ENCODE measurements at regions not wholly inside any gene's neighbourhood (a gene's known extent, or its start where the extent isn't known, plus 50 kb on each side); places are given as distances from the start of the nearest gene placed in this dataset.
A peak's percentile ranks its signal among the peaks of the same experiment; 100 is the strongest.

DNA sequence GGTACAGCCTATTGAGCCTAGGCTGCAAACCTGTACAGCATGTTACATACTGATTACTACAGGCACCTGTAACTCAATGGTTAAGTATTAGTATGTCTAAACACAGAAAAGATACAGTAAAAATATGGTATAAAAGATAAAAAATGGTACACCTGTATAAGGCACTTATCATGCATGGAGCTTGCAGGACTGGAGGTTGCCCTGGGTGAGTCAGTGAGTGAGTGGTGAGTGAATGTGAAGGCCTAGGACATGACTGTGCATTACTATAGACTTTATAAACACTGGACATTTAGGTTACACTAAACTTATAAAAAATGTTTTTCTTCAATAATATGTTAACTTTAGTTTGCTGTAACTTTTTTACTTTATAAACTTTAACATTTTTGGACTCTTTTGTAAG, 171.3 kb downstream of the SLC28A3 start (continued):
- TF ChIP-seq ZNF512 (CRISPR knock-in tag; IDR thresholded peaks at IDR 0.05; ENCODE audit: borderline replicate concordance) (no peak), ZNF416 (CRISPR knock-in tag; IDR thresholded peaks at IDR 0.05) (no peak), ZNF423 (CRISPR knock-in tag; IDR thresholded peaks at IDR 0.05) (no peak), FOXP1 (CRISPR knock-in tag; IDR thresholded peaks at IDR 0.05; ENCODE audit: borderline replicate concordance) (no peak), ZNF232 (CRISPR knock-in tag; IDR thresholded peaks at IDR 0.05) (no peak), ZNF317 (CRISPR knock-in tag; IDR thresholded peaks at IDR 0.05; ENCODE audit: borderline replicate concordance, low read depth) (no peak), ZNF396 (CRISPR knock-in tag; IDR thresholded peaks at IDR 0.05; ENCODE audit: borderline replicate concordance) (no peak), ESRRA (CRISPR knock-in tag; IDR thresholded peaks at IDR 0.05; ENCODE audit: borderline replicate concordance) (no peak)
- TF ChIP-seq, protein P1, sequence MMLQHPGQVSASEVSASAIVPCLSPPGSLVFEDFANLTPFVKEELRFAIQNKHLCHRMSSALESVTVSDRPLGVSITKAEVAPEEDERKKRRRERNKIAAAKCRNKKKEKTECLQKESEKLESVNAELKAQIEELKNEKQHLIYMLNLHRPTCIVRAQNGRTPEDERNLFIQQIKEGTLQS (CRISPR knock-in tag; conservative IDR thresholded peaks at IDR 0.05), result no peak
- TF ChIP-seq, protein P2, sequence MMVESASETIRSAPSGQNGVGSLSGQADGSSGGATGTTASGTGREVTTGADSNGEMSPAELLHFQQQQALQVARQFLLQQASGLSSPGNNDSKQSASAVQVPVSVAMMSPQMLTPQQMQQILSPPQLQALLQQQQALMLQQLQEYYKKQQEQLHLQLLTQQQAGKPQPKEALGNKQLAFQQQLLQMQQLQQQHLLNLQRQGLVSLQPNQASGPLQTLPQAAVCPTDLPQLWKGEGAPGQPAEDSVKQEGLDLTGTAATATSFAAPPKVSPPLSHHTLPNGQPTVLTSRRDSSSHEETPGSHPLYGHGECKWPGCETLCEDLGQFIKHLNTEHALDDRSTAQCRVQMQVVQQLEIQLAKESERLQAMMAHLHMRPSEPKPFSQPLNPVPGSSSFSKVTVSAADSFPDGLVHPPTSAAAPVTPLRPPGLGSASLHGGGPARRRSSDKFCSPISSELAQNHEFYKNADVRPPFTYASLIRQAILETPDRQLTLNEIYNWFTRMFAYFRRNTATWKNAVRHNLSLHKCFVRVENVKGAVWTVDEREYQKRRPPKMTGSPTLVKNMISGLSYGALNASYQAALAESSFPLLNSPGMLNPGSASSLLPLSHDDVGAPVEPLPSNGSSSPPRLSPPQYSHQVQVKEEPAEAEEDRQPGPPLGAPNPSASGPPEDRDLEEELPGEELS (CRISPR knock-in tag; IDR thresholded peaks at IDR 0.05), result no peak

GRCh38 chr9:84170521-84171141, 169.9 kb downstream of the SLC28A3 start:
- ChIA-PET CTCF (no interaction called here), POLR2A (no interaction called here)
- H3K4me3 Mint-ChIP-seq, result no peak overlapping the region
- no peaks in the 10 kb centered on the region for H3K36me3 Mint-ChIP-seq
- no peaks in the 10 kb centered on the region for H3K9me3 Mint-ChIP-seq
- no peaks in the 10 kb centered on the region for H3K27me3 Mint-ChIP-seq (ENCODE audit: low read depth)
- DNase-seq (ENCODE audit: low spot score) (peak; percentile 22), ATAC-seq (peak; percentile 75)
- peaks cover 11% of the 10 kb centered on the region for H3K4me1 Mint-ChIP-seq
- TF ChIP-seq ZNF121 (CRISPR knock-in tag; IDR thresholded peaks at IDR 0.05) (no peak), ZNF138 (CRISPR knock-in tag; conservative IDR thresholded peaks at IDR 0.05) (no peak), ATF6 (CRISPR knock-in tag; IDR thresholded peaks at IDR 0.05) (no peak), CDX4 (CRISPR knock-in tag; IDR thresholded peaks at IDR 0.05; ENCODE audit: borderline replicate concordance) (no peak), ZNF317 (CRISPR knock-in tag; IDR thresholded peaks at IDR 0.05; ENCODE audit: borderline replicate concordance, low read depth) (no peak), CBFB (CRISPR knock-in tag; IDR thresholded peaks at IDR 0.05; ENCODE audit: low read depth) (no peak)
- TF ChIP-seq, protein P3, sequence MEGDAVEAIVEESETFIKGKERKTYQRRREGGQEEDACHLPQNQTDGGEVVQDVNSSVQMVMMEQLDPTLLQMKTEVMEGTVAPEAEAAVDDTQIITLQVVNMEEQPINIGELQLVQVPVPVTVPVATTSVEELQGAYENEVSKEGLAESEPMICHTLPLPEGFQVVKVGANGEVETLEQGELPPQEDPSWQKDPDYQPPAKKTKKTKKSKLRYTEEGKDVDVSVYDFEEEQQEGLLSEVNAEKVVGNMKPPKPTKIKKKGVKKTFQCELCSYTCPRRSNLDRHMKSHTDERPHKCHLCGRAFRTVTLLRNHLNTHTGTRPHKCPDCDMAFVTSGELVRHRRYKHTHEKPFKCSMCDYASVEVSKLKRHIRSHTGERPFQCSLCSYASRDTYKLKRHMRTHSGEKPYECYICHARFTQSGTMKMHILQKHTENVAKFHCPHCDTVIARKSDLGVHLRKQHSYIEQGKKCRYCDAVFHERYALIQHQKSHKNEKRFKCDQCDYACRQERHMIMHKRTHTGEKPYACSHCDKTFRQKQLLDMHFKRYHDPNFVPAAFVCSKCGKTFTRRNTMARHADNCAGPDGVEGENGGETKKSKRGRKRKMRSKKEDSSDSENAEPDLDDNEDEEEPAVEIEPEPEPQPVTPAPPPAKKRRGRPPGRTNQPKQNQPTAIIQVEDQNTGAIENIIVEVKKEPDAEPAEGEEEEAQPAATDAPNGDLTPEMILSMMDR (IDR thresholded peaks at IDR 0.05), result no peak
- TF ChIP-seq, protein P4, sequence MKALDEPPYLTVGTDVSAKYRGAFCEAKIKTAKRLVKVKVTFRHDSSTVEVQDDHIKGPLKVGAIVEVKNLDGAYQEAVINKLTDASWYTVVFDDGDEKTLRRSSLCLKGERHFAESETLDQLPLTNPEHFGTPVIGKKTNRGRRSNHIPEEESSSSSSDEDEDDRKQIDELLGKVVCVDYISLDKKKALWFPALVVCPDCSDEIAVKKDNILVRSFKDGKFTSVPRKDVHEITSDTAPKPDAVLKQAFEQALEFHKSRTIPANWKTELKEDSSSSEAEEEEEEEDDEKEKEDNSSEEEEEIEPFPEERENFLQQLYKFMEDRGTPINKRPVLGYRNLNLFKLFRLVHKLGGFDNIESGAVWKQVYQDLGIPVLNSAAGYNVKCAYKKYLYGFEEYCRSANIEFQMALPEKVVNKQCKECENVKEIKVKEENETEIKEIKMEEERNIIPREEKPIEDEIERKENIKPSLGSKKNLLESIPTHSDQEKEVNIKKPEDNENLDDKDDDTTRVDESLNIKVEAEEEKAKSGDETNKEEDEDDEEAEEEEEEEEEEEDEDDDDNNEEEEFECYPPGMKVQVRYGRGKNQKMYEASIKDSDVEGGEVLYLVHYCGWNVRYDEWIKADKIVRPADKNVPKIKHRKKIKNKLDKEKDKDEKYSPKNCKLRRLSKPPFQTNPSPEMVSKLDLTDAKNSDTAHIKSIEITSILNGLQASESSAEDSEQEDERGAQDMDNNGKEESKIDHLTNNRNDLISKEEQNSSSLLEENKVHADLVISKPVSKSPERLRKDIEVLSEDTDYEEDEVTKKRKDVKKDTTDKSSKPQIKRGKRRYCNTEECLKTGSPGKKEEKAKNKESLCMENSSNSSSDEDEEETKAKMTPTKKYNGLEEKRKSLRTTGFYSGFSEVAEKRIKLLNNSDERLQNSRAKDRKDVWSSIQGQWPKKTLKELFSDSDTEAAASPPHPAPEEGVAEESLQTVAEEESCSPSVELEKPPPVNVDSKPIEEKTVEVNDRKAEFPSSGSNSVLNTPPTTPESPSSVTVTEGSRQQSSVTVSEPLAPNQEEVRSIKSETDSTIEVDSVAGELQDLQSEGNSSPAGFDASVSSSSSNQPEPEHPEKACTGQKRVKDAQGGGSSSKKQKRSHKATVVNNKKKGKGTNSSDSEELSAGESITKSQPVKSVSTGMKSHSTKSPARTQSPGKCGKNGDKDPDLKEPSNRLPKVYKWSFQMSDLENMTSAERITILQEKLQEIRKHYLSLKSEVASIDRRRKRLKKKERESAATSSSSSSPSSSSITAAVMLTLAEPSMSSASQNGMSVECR (CRISPR knock-in tag; IDR thresholded peaks at IDR 0.05; ENCODE audit: borderline replicate concordance), result no peak
- no peak overlapping the region for H3K27ac Mint-ChIP-seq
